ENCODE measurements at regions not wholly inside any gene's neighbourhood (a gene's known extent, or its start where the extent isn't known, plus 50 kb on each side); places are given as distances from the start of the nearest gene placed in this dataset.
A peak's percentile ranks its signal among the peaks of the same experiment; 100 is the strongest.

GRCh38 chr20:24385547-24385946 lies 83.9 kb upstream of the SYNDIG1 start:
- TF ChIP-seq CTCF (IDR thresholded peaks at IDR 0.05; ENCODE audit: unreplicated experiment): no peak
- H3K4me1 Mint-ChIP-seq (ENCODE audit: low read depth): peaks cover 15% of the 10 kb centered on the region
- H3K27me3 Mint-ChIP-seq: peaks cover 21% of the 10 kb centered on the region

GRCh38 chr20:24384865-24385264 lies 84.6 kb upstream of the SYNDIG1 start:
- H3K9me3 Mint-ChIP-seq (ENCODE audit: low read depth): no peaks in the 10 kb centered on the region
- no peak for TF ChIP-seq CTCF (IDR thresholded peaks at IDR 0.05; ENCODE audit: unreplicated experiment)
- peaks cover 27% of the 10 kb centered on the region for H3K27me3 Mint-ChIP-seq
- H3K27ac Mint-ChIP-seq: no peak overlapping the region
- no peak for DNase-seq (ENCODE audit: low spot score, unreplicated experiment)
- peaks cover 15% of the 10 kb centered on the region for H3K4me1 Mint-ChIP-seq (ENCODE audit: low read depth)
- no peak overlapping the region for H3K4me3 Mint-ChIP-seq (ENCODE audit: low read depth)
- H3K36me3 Mint-ChIP-seq (ENCODE audit: insufficient read depth): no peaks in the 10 kb centered on the region

More at GRCh38 chr20:24385547-24385946, 83.9 kb upstream of the SYNDIG1 start:
- no peak for DNase-seq (ENCODE audit: low spot score, unreplicated experiment)
- H3K27ac Mint-ChIP-seq: no peak overlapping the region
- H3K36me3 Mint-ChIP-seq (ENCODE audit: insufficient read depth): no peaks in the 10 kb centered on the region
- no peaks in the 10 kb centered on the region for H3K9me3 Mint-ChIP-seq (ENCODE audit: low read depth)
- H3K4me3 Mint-ChIP-seq (ENCODE audit: low read depth): no peak overlapping the region

- H3K36me3 Mint-ChIP-seq (ENCODE audit: insufficient read depth): no peaks in the 10 kb centered on the region
- peaks cover 15% of the 10 kb centered on the region for H3K4me1 Mint-ChIP-seq (ENCODE audit: low read depth)
- no peak overlapping the region for H3K4me3 Mint-ChIP-seq (ENCODE audit: low read depth)
- H3K27ac Mint-ChIP-seq: peak overlapping the region; percentile 20
- H3K9me3 Mint-ChIP-seq (ENCODE audit: low read depth): no peaks in the 10 kb centered on the region
- no peak for TF ChIP-seq CTCF (IDR thresholded peaks at IDR 0.05; ENCODE audit: unreplicated experiment)
- H3K27me3 Mint-ChIP-seq: peaks cover 29% of the 10 kb centered on the region
- no peak for DNase-seq (ENCODE audit: low spot score, unreplicated experiment)
These were observed 86.7 kb upstream of the SYNDIG1 start for GRCh38 chr20:24382743-24383142.

- DNase-seq (ENCODE audit: low spot score, unreplicated experiment): no peak
- no peak for TF ChIP-seq CTCF (IDR thresholded peaks at IDR 0.05; ENCODE audit: unreplicated experiment)
These were observed 87.1 kb upstream of the SYNDIG1 start for GRCh38 chr20:24382331-24382730.

GRCh38 chr20:24381886-24382285 lies 87.5 kb upstream of the SYNDIG1 start:
- no peak overlapping the region for H3K27ac Mint-ChIP-seq
- H3K9me3 Mint-ChIP-seq (ENCODE audit: low read depth): no peaks in the 10 kb centered on the region
- H3K36me3 Mint-ChIP-seq (ENCODE audit: insufficient read depth): no peaks in the 10 kb centered on the region

More at GRCh38 chr20:24382331-24382730, 87.1 kb upstream of the SYNDIG1 start:
- Mint-ChIP-seq H3K4me1 (ENCODE audit: low read depth) (peaks cover 15% of the 10 kb centered on the region), H3K4me3 (ENCODE audit: low read depth) (no peak overlapping the region), H3K9me3 (ENCODE audit: low read depth) (no peaks in the 10 kb centered on the region), H3K27ac (peak overlapping the region; percentile 20), H3K36me3 (ENCODE audit: insufficient read depth) (no peaks in the 10 kb centered on the region), H3K27me3 (peaks cover 29% of the 10 kb centered on the region)

More at GRCh38 chr20:24381886-24382285, 87.5 kb upstream of the SYNDIG1 start:
- no peak for DNase-seq (ENCODE audit: low spot score, unreplicated experiment)
- Mint-ChIP-seq H3K4me1 (ENCODE audit: low read depth) (peaks cover 15% of the 10 kb centered on the region), H3K4me3 (ENCODE audit: low read depth) (no peak overlapping the region), H3K27me3 (peaks cover 29% of the 10 kb centered on the region)
- no peak for TF ChIP-seq CTCF (IDR thresholded peaks at IDR 0.05; ENCODE audit: unreplicated experiment)

Data from progenitor cell of endocrine pancreas (in vitro differentiated cells).